BJ (cell line): ENCODE measurements at regions not wholly inside any gene's neighbourhood (a gene's known extent, or its start where the extent isn't known, plus 50 kb on each side); places are given as distances from the start of the nearest gene placed in this dataset.

Experiments
- CTCF ChIA-PET: fragments of 350-600 bp; formaldehyde crosslinking; extraction: SDS; loops from one replicate; lab custom pipeline; 2021; ENCODE audit warnings: antibody characterized with exemption, inconsistent platforms; lab: Yijun Ruan, JAX
- POLR2A ChIA-PET: fragments of 300-600 bp; sonication (Branson Sonifier 250); formaldehyde crosslinking; extraction: SDS; loops from one replicate; lab custom pipeline; 2021; ENCODE audit warnings: antibody characterized with exemption; lab: Charles Lee
- DNase-seq: peaks from one replicate; pipeline ENCODE4 v3.0.0-alpha.2; 2011; ENCODE audit warnings: low read depth
- H3K27me3 ChIP-seq: 2 replicates; pipeline ENCODE4 v1.6.0; 2011; ENCODE audit warnings: low read length; ENCODE audit not compliant: control insufficient read depth, insufficient read depth
- H3K36me3 ChIP-seq: 2 replicates; pipeline ENCODE4 v1.5.1; 2011; ENCODE audit warnings: low read length; ENCODE audit not compliant: control insufficient read depth, insufficient read depth
- H3K4me3 ChIP-seq: 2 replicates; pipeline ENCODE4 v1.5.1; 2011; ENCODE audit warnings: low read depth, mild to moderate bottlenecking, control low read depth, low read length
- CTCF ChIP-seq: IDR thresholded peaks from 2 replicates; pipeline ENCODE4 v1.5.1; 2011; ENCODE audit warnings: low read depth, mild to moderate bottlenecking, control low read depth, inconsistent platforms, low read length, moderate library complexity; ENCODE audit not compliant: insufficient read depth

- H3K36me3 ChIP-seq = no peaks in the 10 kb centered on the region
- H3K4me3 ChIP-seq = no peak overlapping the region
- H3K27me3 ChIP-seq = no peaks in the 10 kb centered on the region
- TF ChIP-seq CTCF = no peak
- POLR2A ChIA-PET = no interaction called here
- no peak for DNase-seq
- CTCF ChIA-PET = no interaction called here
Observed at GRCh38 chr15:96672629-96673028, 342.1 kb downstream of the NR2F2 start.

- H3K4me3 ChIP-seq = no peak overlapping the region
- H3K36me3 ChIP-seq = no peaks in the 10 kb centered on the region
- DNase-seq = no peak
- no peak for TF ChIP-seq CTCF
- ChIA-PET CTCF (no interaction called here), POLR2A (no interaction called here)
- H3K27me3 ChIP-seq = no peaks in the 10 kb centered on the region
Observed at GRCh38 chr15:96678386-96678785, 347.9 kb downstream of the NR2F2 start.

GRCh38 chr15:96687388-96688107 is 357.0 kb downstream of the NR2F2 start:
- no peak for DNase-seq
- no peaks in the 10 kb centered on the region for H3K27me3 ChIP-seq
- no peak overlapping the region for H3K4me3 ChIP-seq
- ChIA-PET POLR2A (no interaction called here), CTCF (no interaction called here)
- no peak for TF ChIP-seq CTCF
- no peaks in the 10 kb centered on the region for H3K36me3 ChIP-seq

GRCh38 chr15:96690733-96691132 is 360.2 kb downstream of the NR2F2 start:
- ChIA-PET CTCF (no interaction called here), POLR2A (no interaction called here)
- no peak for DNase-seq
- H3K36me3 ChIP-seq = no peaks in the 10 kb centered on the region
- H3K4me3 ChIP-seq = no peak overlapping the region
- TF ChIP-seq CTCF = no peak
- H3K27me3 ChIP-seq = no peaks in the 10 kb centered on the region

- no peaks in the 10 kb centered on the region for H3K27me3 ChIP-seq
- no peak for TF ChIP-seq CTCF
- no peak for DNase-seq
- no peaks in the 10 kb centered on the region for H3K36me3 ChIP-seq
- CTCF ChIA-PET = interaction anchor here (0.6 kb wide), 1 partner anchor 17 kb away, joined by 3 read pairs; no protein-coding TSS in a partner anchor
- POLR2A ChIA-PET = no interaction called here
- no peak overlapping the region for H3K4me3 ChIP-seq
Observed at GRCh38 chr15:96692826-96693225, 362.3 kb downstream of the NR2F2 start.
